Suprapubic skin (tissue), 3 donors: ENCODE measurements at regions not wholly inside any gene's neighbourhood (a gene's known extent, or its start where the extent isn't known, plus 50 kb on each side); places are given as distances from the start of the nearest gene placed in this dataset.

Source experiments
- CTCF ChIP-seq, 2 donors: fragments of 200-600 bp in 1 of 2; fragments of 450-650 bp in 1 of 2; sonication (generic) in 1 of 2; IDR thresholded peaks; one replicate each; pipeline ENCODE4 v1.5.1; 2016 to 2019; ENCODE audit warnings: antibody characterized with exemption in 2 of 2, mild to moderate bottlenecking in 1 of 2, moderate library complexity in 1 of 2
- EP300 ChIP-seq: sonication (generic); formaldehyde crosslinking; IDR thresholded peaks from one replicate; pipeline ENCODE4 v1.6.1; 2017; ENCODE audit warnings: antibody characterized with exemption

GRCh38 chr15:79702621-79703020 is 194.2 kb downstream of the MTHFS start:
- TF ChIP-seq CTCF (IDR thresholded peaks at IDR 0.05) (no peak), EP300 (no peak)
